GM21717 (cell line): ENCODE measurements at regions not wholly inside any gene's neighbourhood (a gene's known extent, or its start where the extent isn't known, plus 50 kb on each side); places are given as distances from the start of the nearest gene placed in this dataset.

ENCODE experiments used
- ATAC-seq: cut with Tn5 transposase; IDR thresholded peaks from one replicate; pipeline ENCODE4 v1.9.1; 2021; ENCODE audit warnings: mild to moderate bottlenecking, moderate library complexity; ENCODE audit not compliant: unreplicated experiment

DNA sequence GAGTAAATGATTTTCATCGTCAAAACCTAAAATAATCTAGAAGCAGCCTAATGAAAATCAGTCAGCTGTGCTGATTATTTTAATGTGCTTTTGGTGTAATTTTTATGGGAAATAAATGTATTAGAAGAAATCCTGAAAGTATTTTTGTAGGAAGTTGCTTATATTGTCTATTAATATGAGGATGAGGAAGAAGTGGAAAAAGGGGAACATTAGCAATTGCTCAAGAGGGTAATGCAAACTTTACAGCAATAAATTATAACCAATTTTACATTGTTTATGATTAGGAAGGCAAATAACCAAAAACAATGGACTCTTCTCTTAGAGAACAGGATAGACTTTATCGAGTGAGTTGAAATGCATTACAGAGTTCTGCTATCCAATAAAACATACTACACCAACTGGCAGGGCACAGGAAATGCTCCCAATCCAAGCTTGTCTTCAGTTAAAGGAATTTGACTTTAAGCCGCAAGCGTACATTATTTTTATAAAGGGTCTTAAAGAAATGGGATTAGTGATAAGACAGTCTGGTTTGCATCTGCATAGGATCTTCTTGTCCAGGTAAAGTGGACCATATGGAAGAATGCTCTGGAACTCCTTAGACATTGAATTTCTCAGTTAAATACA is 374.8 kb downstream of the PDGFC start:
- ATAC-seq = no peak

DNA sequence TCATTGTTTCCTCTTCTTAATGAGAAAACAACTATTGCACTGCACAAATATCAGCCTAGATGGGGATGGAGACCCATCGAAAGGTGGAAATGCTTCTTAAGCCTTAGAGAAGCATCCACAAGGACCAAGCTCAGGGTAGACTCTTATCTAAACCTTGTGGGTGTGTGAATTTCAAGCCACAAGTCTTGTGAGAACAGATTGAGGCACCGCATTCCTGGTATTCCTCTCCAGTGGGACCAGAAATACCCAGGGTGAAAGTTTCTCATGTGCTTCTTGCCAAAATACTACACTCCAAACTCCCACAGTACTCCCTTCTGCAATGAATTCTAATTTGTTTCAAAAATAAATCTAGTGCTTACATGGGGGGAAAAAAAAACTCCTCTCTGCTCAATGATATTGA is 375.6 kb downstream of the PDGFC start:
- ATAC-seq = no peak

DNA sequence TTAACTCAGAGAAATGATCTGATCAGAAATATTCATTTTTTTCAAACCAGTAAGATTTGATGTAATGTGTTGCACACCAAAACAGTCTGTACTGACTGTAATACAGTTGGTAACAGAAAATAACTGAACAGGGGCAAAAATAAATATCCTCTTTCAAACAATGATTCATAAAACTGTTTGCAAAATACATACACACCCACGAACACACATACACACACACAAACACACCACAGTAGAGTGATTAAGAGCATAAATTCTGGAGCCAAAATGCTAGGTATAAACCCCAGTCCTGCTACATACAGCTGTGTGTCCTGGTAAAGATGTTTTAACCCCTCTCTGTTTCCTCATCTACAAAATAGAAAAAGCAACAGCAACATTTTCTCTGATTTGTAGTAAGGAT is 376.6 kb downstream of the PDGFC start:
- no peak for ATAC-seq

DNA sequence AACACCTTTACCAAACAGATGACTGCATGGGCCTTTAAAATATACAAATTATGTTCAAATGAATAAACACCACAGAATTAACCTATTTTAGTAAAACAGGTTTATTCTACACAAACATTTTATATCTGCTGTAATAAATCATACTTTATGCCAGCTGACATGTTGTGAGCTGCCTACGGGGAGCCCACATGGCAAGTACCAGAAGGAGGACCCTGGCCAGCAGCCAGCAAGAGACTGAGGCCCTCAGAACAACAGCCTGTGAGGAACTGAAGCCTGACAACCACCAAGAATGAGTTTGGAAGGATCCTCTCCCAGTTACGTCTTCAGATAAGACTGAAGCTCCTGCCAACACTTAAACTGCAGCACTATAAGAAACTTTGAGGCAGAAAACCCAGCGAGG is 377.0 kb downstream of the PDGFC start:
- ATAC-seq = no peak

DNA sequence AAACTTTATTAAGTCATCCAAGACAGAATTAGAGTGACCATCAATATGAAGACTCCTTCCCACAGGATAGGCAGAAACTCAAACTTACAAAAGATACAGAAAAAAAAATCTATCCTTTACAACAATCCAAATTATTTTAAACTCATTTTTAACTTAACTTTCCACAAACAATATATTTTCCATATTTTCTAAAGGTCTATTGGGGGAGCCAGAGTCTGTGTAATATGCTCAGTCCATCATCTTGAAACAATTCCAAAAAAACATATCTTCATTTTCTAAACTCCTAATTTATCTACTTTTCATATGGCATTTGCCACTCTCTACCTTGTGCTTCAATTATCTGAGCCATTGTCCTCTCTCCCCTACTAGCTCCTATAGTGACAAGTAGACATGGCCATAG is 378.1 kb downstream of the PDGFC start:
- ATAC-seq = no peak

DNA sequence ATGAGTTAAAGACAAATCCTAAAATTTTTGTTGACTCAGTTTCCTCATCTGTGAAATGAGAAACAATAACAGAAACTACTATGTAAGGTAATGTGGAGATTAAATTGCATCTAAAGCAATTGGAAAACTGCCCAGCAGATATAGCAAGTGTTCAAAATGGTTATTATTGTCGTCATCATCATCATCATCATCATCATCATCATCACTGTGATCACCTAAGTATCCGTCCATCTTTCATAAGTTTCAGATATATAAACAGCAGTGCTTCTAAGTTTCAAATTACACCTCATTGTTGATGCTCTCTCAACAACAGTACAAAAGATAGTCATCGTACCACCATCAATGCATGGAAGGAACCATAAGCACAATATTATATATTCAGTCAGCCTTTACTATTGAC is 379.9 kb downstream of the PDGFC start:
- ATAC-seq = no peak

DNA sequence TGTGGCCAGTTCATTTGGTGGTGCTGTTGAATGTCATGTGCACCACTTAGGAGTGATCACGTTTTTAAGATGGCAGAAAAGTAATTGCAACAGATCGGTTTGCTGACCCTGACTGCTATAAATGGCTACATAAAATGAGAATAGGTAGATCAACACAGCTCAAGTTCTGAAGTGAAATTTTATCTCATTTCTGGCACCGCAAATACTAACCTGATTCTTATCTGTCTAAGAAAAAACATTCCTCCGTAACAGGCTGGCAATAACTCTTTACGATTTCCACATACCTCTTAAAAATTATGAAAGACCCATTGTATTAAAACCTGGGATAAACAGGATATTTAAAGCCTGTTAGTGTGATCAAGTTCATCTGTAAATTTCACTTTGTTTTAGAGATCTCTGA is 387.5 kb downstream of the PDGFC start:
- ATAC-seq = no peak

DNA sequence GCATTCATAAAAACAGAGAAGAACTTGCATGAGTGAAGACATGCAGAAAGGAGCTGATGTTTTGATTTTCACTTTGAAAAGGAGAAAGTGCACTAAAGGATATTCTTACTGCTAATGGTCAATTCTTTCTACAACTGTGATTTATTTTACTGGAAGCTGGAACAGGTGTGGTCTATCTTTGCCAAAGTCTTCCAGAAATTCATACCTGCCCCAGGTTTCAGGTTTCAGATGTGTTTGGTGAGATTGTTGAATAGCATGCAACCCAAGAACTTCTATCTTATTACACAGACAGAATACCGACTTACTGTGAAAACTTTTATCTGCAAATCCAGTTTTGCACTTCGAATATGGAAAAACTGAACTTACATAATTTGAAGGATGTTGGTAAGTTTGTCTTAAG is 388.3 kb downstream of the PDGFC start:
- ATAC-seq = no peak

DNA sequence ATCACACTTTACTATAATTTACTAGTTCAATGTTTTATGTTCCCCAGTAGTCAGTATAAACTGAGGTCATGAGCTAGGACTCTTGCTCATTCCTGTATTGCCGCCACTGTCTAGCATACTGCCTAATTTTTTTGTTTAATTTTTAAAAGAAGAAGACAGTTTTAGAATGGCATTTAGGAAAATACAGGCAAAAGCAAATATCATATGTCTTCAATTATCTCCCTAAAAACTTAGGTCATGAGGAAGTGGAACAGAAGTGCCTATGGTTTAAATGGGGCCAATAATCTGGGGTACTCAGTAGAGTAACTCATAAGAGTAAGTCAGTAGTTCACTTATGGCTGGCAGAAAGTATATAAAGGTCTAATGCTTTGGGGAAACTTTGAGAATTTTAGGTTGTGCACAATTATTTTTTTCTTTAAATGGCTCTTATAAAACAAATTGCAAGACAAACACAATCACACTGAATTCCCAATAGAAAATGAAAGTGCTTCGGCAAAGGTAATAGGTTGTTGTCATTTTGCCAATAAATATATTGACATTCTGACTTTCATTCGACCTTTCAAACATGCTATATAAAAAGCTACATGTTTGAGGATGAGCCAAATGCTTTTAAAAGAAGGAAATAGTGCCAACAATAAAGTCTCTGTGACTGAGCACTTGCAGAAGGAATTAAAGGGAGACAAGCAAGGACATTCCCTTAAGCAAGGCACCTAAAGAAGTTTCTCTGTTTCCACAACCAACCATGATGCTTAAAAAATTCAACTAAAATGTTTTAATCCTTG is 390.1 kb downstream of the PDGFC start:
- ATAC-seq = no peak

DNA sequence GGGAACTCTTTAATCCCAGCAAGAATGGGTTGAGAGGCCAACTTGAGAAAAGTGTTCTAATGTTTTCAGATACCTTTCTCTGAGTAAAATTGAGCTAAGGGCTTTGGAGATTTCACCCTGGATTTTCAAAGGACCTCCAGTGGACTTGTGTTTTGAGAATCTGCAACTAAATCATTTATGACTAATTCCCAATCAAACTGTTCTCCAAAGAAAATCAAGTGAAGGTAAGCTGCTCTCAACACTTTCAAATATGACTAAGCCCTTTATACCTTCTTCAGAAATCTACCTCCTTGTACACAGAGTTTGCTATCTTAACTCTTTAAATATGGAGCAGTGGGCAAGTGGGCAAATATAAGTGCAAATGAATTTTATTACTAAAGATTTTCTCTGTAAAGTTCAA is 392.9 kb downstream of the PDGFC start:
- no peak for ATAC-seq

DNA sequence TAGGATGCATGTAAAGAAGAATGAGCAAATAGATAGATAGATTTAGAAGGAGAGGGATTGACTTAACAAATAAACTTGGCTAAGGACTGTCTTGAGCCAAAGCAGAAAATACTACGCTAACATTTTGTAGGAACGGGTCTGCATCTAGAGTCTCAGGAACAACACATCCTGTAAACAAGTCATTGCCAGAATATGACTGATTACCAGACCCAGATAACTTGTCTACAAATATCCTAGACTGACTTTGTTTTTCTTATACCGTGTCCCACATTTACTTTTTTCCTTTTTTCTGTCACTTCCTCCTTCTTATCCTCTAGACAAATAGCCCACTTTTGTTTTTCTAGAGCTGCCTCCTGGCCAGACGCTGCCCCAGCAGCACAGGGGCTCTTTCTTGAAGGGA is 393.6 kb downstream of the PDGFC start:
- no peak for ATAC-seq

DNA sequence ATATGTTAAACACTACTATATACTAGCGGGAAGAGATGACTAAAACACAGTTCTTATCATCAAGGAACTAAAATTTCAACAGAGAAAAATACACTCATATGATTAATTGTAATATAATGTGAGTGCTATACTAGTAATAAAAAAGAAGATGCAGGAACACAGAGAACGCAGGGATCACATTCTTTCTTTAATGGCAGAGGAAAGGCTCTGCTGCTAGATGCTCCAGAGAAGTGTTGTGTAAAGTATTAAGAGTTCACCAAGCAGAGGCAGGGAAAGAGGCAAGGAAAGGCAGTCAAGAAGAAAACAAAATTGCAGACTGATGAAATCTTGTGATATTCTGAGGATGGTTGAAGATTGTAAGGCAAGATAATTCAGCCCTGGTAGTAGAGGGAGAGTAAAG is 394.7 kb downstream of the PDGFC start:
- no peak for ATAC-seq

DNA sequence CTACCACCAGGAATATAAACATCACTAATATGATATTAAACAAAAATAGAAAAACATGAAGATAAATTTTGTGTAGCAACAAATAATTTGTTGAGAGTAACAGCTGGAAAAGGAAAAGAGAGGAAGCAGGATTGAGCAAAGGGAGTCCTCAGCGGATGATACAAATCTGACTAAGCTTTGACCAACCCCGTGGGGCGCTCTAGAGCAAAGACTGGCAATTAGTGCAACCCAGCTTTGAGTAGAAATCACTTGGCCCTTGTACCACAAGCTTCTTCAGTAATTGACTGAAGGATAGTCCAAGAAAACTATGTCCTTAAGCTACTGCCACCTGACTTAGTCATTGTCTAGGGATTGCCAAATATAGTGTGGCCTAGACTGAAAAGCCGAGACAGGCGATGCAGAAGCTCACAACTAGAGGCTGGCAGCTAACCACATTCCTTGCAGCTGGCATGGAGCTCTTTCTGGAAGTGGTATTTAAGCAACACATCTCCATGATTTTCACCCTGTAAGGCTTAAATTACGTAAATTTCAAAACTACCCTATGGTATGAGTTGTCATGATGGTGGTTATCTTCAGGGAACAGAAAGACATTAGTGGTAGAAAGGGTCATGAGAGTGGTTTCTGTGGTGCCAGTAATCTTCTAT is 396.0 kb downstream of the PDGFC start:
- no peak for ATAC-seq

DNA sequence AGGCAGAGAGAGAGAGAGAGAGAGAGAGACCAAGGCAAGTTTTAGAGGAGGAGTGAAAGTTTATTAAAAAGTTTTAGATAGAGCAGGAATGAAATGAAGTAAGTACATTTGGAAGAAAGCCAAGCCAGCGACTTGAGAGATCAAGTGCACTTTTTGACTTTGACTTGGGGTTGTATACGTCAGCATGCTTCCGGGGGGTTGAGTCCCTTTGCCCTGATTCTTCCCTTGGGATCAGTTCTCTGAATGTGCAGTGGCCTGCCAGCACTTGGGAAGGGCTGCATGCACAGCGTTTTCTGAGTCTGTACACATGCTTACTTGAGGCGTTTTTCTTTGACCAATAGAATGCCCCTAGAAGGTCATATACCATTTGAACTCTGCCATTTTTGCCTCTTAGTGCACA is 400.5 kb downstream of the PDGFC start:
- no peak for ATAC-seq

DNA sequence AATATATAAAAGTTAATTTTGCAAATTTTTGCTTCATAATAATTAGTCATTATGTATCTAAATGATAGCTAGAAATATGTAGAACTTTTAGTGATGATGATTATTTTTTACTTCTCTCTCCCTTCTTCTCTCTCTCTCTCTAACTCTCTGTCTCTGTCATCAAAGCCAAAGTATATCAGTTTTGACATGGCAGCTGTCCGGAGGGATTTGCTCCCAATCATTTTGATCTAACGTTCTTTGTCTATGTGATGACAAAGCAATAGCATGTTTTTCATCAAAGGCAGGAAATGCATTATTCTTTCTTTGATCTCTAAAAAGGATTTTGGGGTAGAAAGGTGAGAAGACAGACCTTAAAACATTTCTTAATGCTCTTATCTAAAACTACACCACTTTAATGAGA is 402.1 kb downstream of the PDGFC start:
- ATAC-seq = no peak

DNA sequence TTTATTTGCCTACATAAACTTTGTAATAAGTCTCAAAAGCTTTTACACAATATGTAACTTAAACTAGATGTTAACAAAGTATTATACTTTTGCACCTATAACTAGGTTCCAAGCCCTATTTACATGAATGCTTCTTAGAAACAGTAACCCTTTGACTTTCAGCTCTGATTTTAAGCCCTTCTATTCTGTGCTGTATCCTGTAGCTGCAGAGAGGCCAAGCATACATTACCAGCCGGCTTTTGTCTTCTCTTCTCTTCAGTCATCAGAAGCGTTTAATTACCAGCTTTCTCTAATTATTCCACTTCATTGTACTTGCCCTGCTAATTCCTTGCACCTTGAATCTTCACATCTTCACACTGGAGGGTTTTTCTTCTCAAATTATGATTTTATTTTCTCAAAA is 403.1 kb downstream of the PDGFC start:
- no peak for ATAC-seq

DNA sequence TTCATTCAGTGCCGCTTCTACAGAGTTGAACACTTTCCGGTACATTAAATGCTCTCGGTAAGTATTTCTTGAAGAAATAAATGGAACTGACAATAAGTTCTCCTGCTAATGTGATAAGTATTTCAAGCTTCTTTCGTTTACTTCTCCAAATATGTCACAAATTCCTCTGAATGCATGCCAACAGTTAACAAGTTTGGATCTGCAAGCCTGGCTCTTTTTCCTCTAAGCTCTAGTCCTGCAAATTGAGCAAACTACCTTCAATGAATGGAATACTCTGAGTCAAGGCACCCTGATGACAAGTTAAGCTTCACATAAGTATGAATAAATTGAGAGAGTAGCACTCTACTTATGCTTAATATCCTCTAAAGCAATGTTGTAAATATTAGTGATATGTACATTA is 403.6 kb downstream of the PDGFC start:
- no peak for ATAC-seq

DNA sequence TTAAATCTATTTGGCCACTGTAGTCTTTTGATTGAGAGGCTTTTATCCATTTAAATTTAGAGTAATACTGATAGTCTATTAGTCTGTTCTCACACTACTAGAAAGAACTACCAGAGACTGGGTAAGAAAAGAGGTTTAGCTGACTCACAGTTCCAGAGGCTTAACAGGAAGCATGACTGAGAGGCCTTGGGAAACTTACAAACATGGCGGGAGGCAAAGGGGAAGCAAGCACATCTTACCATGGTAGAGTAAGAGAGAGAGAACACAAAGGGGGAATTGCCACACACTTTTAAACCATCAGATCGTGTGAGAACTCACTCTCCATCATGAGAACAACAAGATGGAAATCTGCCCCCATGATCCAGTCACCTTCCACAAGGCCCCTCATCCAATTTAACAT is 410.9 kb downstream of the PDGFC start:
- ATAC-seq = no peak

DNA sequence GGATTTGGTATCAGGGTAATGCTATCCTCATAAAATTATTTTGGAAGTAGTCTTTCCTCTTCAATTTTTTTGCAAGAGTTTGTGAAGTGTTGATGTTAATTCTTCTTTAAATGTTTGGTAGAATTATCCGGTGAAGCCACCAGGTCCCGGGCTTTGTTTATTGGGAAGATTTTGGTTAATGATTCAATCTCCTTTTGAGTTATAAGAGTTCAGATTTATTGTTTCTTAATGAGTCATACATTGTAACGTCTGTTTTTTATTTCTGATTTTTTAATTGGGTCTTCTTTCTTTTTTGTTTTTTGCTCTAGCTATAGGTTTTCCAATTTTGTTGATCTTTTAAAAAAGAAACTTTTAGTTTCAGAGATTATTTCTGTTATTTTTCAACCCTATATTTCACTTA is 412.3 kb downstream of the PDGFC start:
- ATAC-seq = no peak

DNA sequence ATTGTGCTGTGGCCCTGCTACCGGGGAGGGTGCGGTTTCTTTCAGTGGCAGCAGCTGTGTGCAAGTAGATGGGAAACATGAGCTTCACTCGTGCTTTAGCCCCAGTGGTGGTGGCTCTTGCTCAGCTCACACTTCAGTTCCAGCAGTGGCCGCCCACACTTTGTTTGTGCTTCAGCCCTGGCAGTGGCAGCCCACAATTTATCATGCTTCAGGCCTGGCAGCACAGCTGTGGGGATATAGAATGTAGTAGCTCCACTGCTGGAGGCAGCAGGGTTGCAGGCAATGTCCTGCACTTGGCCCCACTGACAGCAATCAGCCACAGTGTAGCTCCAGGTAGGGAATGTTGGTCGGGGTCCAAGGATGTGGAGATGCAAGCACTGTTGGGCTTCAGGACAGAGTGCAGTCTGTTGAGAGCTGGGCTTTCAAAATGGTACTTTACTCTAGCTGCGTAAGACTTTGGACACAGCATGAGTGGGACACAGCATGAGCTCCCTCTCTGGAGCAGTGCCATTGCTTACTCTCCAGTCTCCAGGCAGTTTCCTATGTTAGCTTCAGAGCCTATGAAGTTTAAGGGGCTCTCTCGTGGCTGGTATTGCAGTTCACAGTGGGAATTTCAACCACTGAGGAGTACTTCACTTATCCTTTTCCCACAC is 413.1 kb downstream of the PDGFC start:
- no peak for ATAC-seq

DNA sequence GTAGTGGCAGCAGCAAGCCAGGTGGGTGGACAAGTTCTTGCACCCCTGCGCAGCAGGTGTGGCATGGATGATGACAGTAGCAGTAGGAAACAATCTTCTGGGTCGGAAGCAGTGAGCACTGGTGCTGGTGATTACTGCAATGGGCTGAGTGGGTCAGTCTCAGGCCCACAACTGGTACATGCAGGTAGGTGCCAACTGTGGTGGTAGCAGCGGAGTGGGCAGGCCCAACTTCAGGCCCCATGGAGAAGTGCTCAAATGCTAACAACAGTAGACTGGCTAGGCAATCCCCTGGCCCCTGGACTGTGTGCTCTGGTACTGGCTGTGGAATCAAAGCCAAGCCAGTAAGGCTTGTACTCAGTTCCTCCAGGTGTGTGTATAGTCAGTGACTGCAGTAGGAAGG is 413.7 kb downstream of the PDGFC start:
- no peak for ATAC-seq

DNA sequence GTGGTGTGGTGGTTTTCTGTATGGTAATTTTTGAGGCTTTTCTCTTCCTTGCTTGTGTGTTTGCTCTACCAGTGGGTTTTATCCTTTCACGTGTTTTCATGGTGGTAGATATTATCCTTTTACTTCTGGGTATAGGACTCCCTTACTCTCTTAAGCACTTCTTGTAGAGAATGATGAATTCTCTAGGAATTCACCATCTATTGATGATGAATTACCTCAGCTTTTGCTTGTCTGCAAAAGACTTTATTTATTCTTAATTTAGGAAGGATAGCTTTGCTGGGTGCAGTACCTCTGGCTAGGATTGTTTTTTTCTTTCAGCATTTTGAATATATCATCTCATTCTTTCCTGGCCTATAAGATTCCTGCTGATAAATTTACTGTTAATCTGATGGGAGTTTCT is 415.3 kb downstream of the PDGFC start:
- no peak for ATAC-seq
